H9 (cell line): ENCODE measurements at regions not wholly inside any gene's neighbourhood (a gene's known extent, or its start where the extent isn't known, plus 50 kb on each side); places are given as distances from the start of the nearest gene placed in this dataset.

ENCODE experiments used
- DNase-seq: peaks from one replicate; pipeline ENCODE4 v3.0.0-alpha.2; 2017
- H2AFZ ChIP-seq: one replicate; pipeline ENCODE4 v1.6.1; 2013; ENCODE audit warnings: mild to moderate bottlenecking, low read length, control low read depth, moderate library complexity
- H2AK5ac ChIP-seq: 2 replicates; pipeline ENCODE4 v1.6.1; 2013; ENCODE audit warnings: low read length, control low read depth, mixed read lengths; ENCODE audit not compliant: insufficient read length
- H2BK120ac ChIP-seq: one replicate; pipeline ENCODE4 v1.6.1; 2013; ENCODE audit warnings: low read depth, mild to moderate bottlenecking, low read length, control low read depth, inconsistent platforms; ENCODE audit not compliant: poor library complexity, severe bottlenecking
- H2BK12ac ChIP-seq: 2 replicates; pipeline ENCODE4 v1.6.1; 2013; ENCODE audit warnings: low read length, control low read depth, mixed read lengths, low read depth; ENCODE audit not compliant: insufficient read length
- H2BK15ac ChIP-seq: 2 replicates; pipeline ENCODE4 v1.6.1; 2013; ENCODE audit warnings: low read depth, low read length, control low read depth
- H2BK20ac ChIP-seq: one replicate; pipeline ENCODE4 v1.6.1; 2013; ENCODE audit warnings: low read depth, mild to moderate bottlenecking, low read length, control low read depth, inconsistent platforms; ENCODE audit not compliant: poor library complexity, severe bottlenecking
- H2BK5ac ChIP-seq: 2 replicates; pipeline ENCODE4 v1.6.1; 2013; ENCODE audit warnings: low read length, control low read depth, mixed read lengths; ENCODE audit not compliant: insufficient read length
- H3K14ac ChIP-seq: 2 replicates; pipeline ENCODE4 v1.6.1; 2013; ENCODE audit warnings: low read length, control low read depth; ENCODE audit not compliant: insufficient read depth
- H3K18ac ChIP-seq: 2 replicates; pipeline ENCODE4 v1.6.1; 2013; ENCODE audit warnings: low read depth, mild to moderate bottlenecking, mixed read lengths, low read length, control low read depth; ENCODE audit not compliant: insufficient read length
- H3K23ac ChIP-seq: 2 replicates; pipeline ENCODE4 v1.6.1; 2013; ENCODE audit warnings: low read length, control low read depth, mixed read lengths, low read depth; ENCODE audit not compliant: insufficient read length
- H3K23me2 ChIP-seq: 2 replicates; pipeline ENCODE4 v1.6.1; 2013; ENCODE audit warnings: low read depth, mild to moderate bottlenecking, mixed read lengths, low read length, control low read depth; ENCODE audit not compliant: insufficient read length, poor library complexity, severe bottlenecking
- H3K27ac ChIP-seq: 2 replicates; pipeline ENCODE4 v1.5.1; 2013; ENCODE audit warnings: low read length, control low read depth, mixed read lengths, low read depth; ENCODE audit not compliant: insufficient read length
- H3K27me3 ChIP-seq: 2 replicates; pipeline ENCODE4 v1.6.1; 2013; ENCODE audit warnings: low read length, control low read depth, inconsistent platforms; ENCODE audit not compliant: insufficient read depth
- H3K4ac ChIP-seq: 2 replicates; pipeline ENCODE4 v1.6.1; 2013; ENCODE audit warnings: low read depth, mild to moderate bottlenecking, control low read depth, inconsistent platforms, low read length, moderate library complexity
- H3K4me1 ChIP-seq: 2 replicates; pipeline ENCODE4 v1.6.1; 2013; ENCODE audit warnings: low read length, control low read depth, inconsistent platforms; ENCODE audit not compliant: insufficient read depth
- H3K4me2 ChIP-seq: 2 replicates; pipeline ENCODE4 v1.6.1; 2013; ENCODE audit warnings: low read length, control low read depth, mixed read lengths; ENCODE audit not compliant: insufficient read length, insufficient read depth
- H3K56ac ChIP-seq: 2 replicates; pipeline ENCODE4 v1.6.1; 2013; ENCODE audit warnings: low read depth, mild to moderate bottlenecking, mixed read lengths, low read length, control low read depth; ENCODE audit not compliant: insufficient read length
- H3K79me1 ChIP-seq: 2 replicates; pipeline ENCODE4 v1.6.1; 2013; ENCODE audit warnings: low read depth, mild to moderate bottlenecking, moderate library complexity, low read length, control low read depth, inconsistent platforms; ENCODE audit not compliant: insufficient read depth, poor library complexity, severe bottlenecking
- H3K79me2 ChIP-seq: 2 replicates; pipeline ENCODE4 v1.6.1; 2013; ENCODE audit warnings: low read length, control low read depth, inconsistent platforms; ENCODE audit not compliant: insufficient read depth
- H3K9ac ChIP-seq: 2 replicates; pipeline ENCODE4 v1.6.1; 2013; ENCODE audit warnings: low read length, control low read depth, mixed read lengths; ENCODE audit not compliant: insufficient read length; ENCODE audit errors: extremely low read depth
- H3K9me3 ChIP-seq: one replicate; pipeline ENCODE4 v1.6.1; 2013; ENCODE audit warnings: low read depth, low read length, inconsistent platforms; ENCODE audit not compliant: control insufficient read depth
- H3T11ph ChIP-seq: one replicate; pipeline ENCODE4 v1.6.1; 2013; ENCODE audit warnings: mild to moderate bottlenecking, low read length, control low read depth, inconsistent platforms
- H4K20me1 ChIP-seq: one replicate; pipeline ENCODE4 v1.6.1; 2013; ENCODE audit not compliant: control insufficient read depth, insufficient read length, insufficient read depth
- H4K5ac ChIP-seq: 2 replicates; pipeline ENCODE4 v1.6.1; 2013; ENCODE audit warnings: low read depth, mild to moderate bottlenecking, mixed read lengths, low read length, control low read depth; ENCODE audit not compliant: insufficient read length
- H4K8ac ChIP-seq: replicated peaks from 2 replicates; pipeline ENCODE4 v1.6.1; 2013; ENCODE audit warnings: low read length, control low read depth, mixed read lengths, low read depth; ENCODE audit not compliant: insufficient read length
- H4K91ac ChIP-seq: 2 replicates; pipeline ENCODE4 v1.6.1; 2013; ENCODE audit warnings: low read depth, mild to moderate bottlenecking, moderate library complexity, mixed read lengths, low read length, control low read depth; ENCODE audit not compliant: insufficient read length
- H3K27ac Mint-ChIP-seq, 3 experiments: 2 replicates in 2 of 3; 3 replicates in 1 of 3; pipeline ENCODE4 v1.8.0; 2020 to 2021; ENCODE audit warnings: mixed read lengths in 3 of 3, mild to moderate bottlenecking in 1 of 3, moderate library complexity in 1 of 3
- H3K27me3 Mint-ChIP-seq: 2 replicates; pipeline ENCODE4 v1.8.0; 2021; ENCODE audit warnings: low read depth, mild to moderate bottlenecking, moderate library complexity, mixed read lengths
- H3K36me3 Mint-ChIP-seq, 3 experiments: 2 replicates in 2 of 3; 3 replicates in 1 of 3; pipeline ENCODE4 v1.8.0; 2020 to 2021; ENCODE audit warnings: low read depth in 3 of 3, mixed read lengths in 3 of 3; ENCODE audit not compliant: insufficient read depth in 1 of 3
- H3K4me1 Mint-ChIP-seq, 2 experiments: 2 replicates each; pipeline ENCODE4 v1.8.0; 2020; ENCODE audit warnings: mixed read lengths in 2 of 2
- H3K4me3 Mint-ChIP-seq, 2 experiments: 2 replicates in 1 of 2; 3 replicates in 1 of 2; pipeline ENCODE4 v1.8.0; 2020 to 2021; ENCODE audit warnings: mild to moderate bottlenecking in 2 of 2, mixed read lengths in 2 of 2, moderate library complexity in 1 of 2
- H3K9me3 Mint-ChIP-seq, 2 experiments: 2 replicates in 1 of 2; 3 replicates in 1 of 2; pipeline ENCODE4 v1.8.0; 2020; ENCODE audit warnings: mild to moderate bottlenecking in 2 of 2, mixed read lengths in 2 of 2, moderate library complexity in 1 of 2
- CTCF ChIP-seq: fragments of 200-600 bp; sonication (generic); conservative IDR thresholded peaks from 3 replicates; pipeline ENCODE4 v1.8.0; 2021; ENCODE audit warnings: antibody characterized with exemption, mild to moderate bottlenecking
- WGBS: extraction: QIAGEN DNeasy Blood & Tissue Kit; methylation state at CpG from one replicate; pipeline ENCODE4 v1.1.7; 2013; ENCODE audit warnings: missing lambda C conversion rate, low lambda C conversion rate, mixed read lengths; ENCODE audit not compliant: insufficient read length; ENCODE audit errors: extremely low coverage; 5-methylcytosine and 5-hydroxymethylcytosine counted together

- H3K27me3 Mint-ChIP-seq, result no peaks in the 10 kb centered on the region
- Histone ChIP-seq H3K4me2 (no peak overlapping the region), H2BK20ac (no peak overlapping the region), H3K23me2 (no peaks in the 10 kb centered on the region), H2AFZ (no peak overlapping the region), H3K27me3 (no peaks in the 10 kb centered on the region), H2BK12ac (no peak overlapping the region), H3K23ac (no peak overlapping the region), H4K5ac (no peak overlapping the region), H2AK5ac (no peak overlapping the region), H4K91ac (no peak overlapping the region), H2BK5ac (no peak overlapping the region), H3K79me2 (no peaks in the 10 kb centered on the region), H3K4me1 (no peaks in the 10 kb centered on the region), H3K56ac (no peak overlapping the region), H3K14ac (no peak overlapping the region), H4K20me1 (no peaks in the 10 kb centered on the region), H3K79me1 (no peaks in the 10 kb centered on the region), H3K18ac (no peak overlapping the region), H2BK15ac (no peak overlapping the region), H3K27ac (no peak overlapping the region), H3K9ac (no peak overlapping the region), H3T11ph (no peak overlapping the region), H3K9me3 (no peaks in the 10 kb centered on the region), H4K8ac (no peak overlapping the region), H3K4ac (no peak overlapping the region), H2BK120ac (no peak overlapping the region)
- whole genome bisulfite sequencing, result no CpG with 5 or more reads among the region's 8 CpGs
- no peak overlapping the region for H3K4me3 Mint-ChIP-seq
- no peak overlapping the region for H3K27ac Mint-ChIP-seq
- H3K4me1 Mint-ChIP-seq, result peaks cover 6 to 8% of the 10 kb centered on the region in 2 experiments
- no peaks in the 10 kb centered on the region; a peak in 1 of 5 replicates for H3K9me3 Mint-ChIP-seq
- no peaks in the 10 kb centered on the region for H3K36me3 Mint-ChIP-seq
- no peak for DNase-seq
- TF ChIP-seq CTCF, result no peak
Measured at GRCh38 chr16:8247993-8248392, 342.3 kb downstream of the TMEM114 start.
